ENCODE measurements at regions not wholly inside any gene's neighbourhood (a gene's known extent, or its start where the extent isn't known, plus 50 kb on each side); places are given as distances from the start of the nearest gene placed in this dataset.
"Not testable (repeated sequence)": the region's sequence is repeated elsewhere in the genome, so short reads cannot be mapped to it uniquely, and the experiment has no call there.

DNA sequence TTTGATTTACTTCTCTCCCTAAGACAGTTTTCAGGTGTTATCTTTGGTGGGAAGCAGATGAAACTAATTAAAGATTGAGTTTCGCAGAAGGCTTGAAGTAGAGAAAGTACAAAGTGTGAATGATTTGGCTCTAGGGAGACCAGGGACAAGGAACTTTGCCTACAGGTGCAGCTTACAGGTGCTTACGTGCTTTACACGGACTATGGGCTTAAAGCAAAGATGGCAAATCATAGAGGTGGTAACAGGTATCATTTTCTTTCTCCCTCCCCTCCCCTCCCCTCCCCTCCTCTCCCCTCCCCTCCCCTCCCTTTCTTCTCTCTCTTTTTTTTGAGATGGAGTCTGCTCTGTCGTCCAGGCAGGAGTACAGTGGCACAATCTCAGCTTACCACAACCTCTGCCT, 136.3 kb downstream of the SLC35B3 start:
- TF ChIP-seq, protein P1, sequence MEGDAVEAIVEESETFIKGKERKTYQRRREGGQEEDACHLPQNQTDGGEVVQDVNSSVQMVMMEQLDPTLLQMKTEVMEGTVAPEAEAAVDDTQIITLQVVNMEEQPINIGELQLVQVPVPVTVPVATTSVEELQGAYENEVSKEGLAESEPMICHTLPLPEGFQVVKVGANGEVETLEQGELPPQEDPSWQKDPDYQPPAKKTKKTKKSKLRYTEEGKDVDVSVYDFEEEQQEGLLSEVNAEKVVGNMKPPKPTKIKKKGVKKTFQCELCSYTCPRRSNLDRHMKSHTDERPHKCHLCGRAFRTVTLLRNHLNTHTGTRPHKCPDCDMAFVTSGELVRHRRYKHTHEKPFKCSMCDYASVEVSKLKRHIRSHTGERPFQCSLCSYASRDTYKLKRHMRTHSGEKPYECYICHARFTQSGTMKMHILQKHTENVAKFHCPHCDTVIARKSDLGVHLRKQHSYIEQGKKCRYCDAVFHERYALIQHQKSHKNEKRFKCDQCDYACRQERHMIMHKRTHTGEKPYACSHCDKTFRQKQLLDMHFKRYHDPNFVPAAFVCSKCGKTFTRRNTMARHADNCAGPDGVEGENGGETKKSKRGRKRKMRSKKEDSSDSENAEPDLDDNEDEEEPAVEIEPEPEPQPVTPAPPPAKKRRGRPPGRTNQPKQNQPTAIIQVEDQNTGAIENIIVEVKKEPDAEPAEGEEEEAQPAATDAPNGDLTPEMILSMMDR (IDR thresholded peaks at IDR 0.05; ENCODE audit: unreplicated experiment): no peak
- H3K27me3 Mint-ChIP-seq (ENCODE audit: low read depth): no peaks in the 10 kb centered on the region
- no peak overlapping the region for H3K27ac Mint-ChIP-seq
- no peak for DNase-seq (ENCODE audit: low spot score in 2 of 2, unreplicated experiment in 2 of 2)
- H3K9me3 Mint-ChIP-seq: peaks cover 17% of the 10 kb centered on the region
- H3K4me1 Mint-ChIP-seq: peaks cover 18% of the 10 kb centered on the region
- peaks cover 2% of the 10 kb centered on the region for H3K36me3 Mint-ChIP-seq
- no peak overlapping the region for H3K4me3 Mint-ChIP-seq

DNA sequence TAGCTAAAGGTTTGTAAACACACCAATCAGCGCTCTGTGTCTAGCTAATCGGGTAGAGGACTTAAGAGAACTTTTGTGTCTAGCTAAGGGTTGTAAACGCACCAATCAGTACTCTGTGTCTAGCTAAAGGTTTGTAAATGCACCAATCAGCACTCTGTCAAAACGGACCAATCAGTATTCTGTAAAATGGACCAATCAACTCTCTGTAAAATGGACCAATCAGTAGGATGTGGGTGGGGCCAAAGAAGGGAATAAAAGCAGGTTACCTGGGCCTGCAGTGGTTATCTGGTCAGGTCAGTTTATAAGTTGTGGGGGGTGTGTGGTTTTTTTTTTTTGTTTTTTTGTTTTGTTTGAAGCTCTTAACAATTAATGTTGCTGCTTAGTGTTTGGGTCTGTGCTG, 152.4 kb downstream of the SLC35B3 start:
- H3K27me3 Mint-ChIP-seq (ENCODE audit: low read depth); H3K4me3 Mint-ChIP-seq; H3K9me3 Mint-ChIP-seq; H3K36me3 Mint-ChIP-seq; DNase-seq (ENCODE audit: low spot score in 2 of 2, unreplicated experiment in 2 of 2); H3K27ac Mint-ChIP-seq: not testable (repeated sequence)
- H3K4me1 Mint-ChIP-seq: peaks cover 36% of the 10 kb centered on the region

DNA sequence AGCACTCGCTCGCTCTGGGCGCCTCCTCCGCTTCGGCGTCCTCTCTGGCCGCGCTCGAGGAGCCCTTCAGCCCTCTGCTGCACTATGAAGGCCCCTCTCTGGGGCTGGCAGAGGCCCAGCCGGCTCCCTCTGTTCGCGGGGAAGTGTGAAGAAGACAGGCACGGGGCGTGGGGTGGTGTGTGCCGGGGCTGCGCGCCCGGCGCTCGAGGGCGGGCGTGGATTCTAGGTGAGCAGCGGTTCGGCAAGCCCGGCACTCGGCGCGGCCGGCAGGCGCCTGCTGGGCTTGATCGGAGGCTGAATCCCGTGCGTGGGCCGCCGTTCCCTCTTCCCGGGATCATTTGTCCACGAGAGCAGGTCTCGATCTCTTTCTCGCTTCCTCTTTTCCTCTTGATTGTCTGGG, 153.0 kb downstream of the SLC35B3 start:
- no peaks in the 10 kb centered on the region for H3K27me3 Mint-ChIP-seq (ENCODE audit: low read depth)
- TF ChIP-seq, protein P1 (IDR thresholded peaks at IDR 0.05; ENCODE audit: unreplicated experiment): no peak

DNA sequence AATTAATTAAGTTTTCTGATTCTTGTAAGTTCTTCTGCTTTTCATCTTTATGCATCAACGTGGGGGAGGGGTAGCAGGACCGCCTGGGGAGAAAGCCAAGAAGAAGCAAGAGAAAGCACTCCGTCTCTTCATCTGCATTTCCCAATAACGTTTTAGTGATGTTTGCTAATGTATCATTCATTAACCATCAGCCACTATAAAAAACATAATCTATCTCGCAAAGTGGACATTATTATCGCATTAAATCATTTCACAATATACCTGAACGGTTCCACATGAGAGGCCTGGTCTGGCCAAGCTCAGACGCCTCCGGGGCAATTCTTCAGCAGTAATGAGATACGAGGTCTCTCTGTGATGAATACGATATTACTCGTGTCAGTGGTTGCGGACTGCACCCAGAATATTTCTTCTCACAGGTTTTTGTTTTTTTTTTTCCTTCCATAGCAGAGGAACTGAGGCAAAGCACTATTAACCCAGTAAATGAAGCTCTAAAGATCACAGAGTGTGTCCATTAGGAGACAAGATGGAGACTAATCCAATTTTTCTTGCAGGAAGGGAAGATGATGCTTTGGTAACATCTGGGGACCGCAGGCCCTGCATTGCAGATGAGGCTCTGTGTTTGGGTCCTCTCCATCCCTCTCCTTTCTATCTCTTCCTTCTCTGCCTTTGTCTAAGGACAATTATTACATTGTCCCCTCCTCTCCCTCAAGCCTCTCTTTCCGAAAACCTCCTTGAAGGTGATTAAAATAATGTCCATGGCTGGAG, 156.1 kb downstream of the SLC35B3 start:
- Mint-ChIP-seq H3K27ac (peak overlapping the region; percentile 72), H3K27me3 (ENCODE audit: low read depth) (no peaks in the 10 kb centered on the region), H3K9me3 (peaks cover 3% of the 10 kb centered on the region), H3K4me3 (peak overlapping the region; percentile 10), H3K36me3 (no peaks in the 10 kb centered on the region), H3K4me1 (peaks cover 47% of the 10 kb centered on the region)
- no peak for DNase-seq (ENCODE audit: low spot score in 2 of 2, unreplicated experiment in 2 of 2)
- TF ChIP-seq, protein P1 (IDR thresholded peaks at IDR 0.05; ENCODE audit: unreplicated experiment): no peak

More for the DNA sequence above, 153.0 kb downstream of the SLC35B3 start:
- Mint-ChIP-seq H3K36me3 (no peaks in the 10 kb centered on the region), H3K9me3 (peaks cover 3% of the 10 kb centered on the region), H3K27ac (no peak overlapping the region), H3K4me1 (peaks cover 42% of the 10 kb centered on the region), H3K4me3 (no peak overlapping the region)
- DNase-seq (ENCODE audit: low spot score in 2 of 2, unreplicated experiment in 2 of 2): no peak

DNA sequence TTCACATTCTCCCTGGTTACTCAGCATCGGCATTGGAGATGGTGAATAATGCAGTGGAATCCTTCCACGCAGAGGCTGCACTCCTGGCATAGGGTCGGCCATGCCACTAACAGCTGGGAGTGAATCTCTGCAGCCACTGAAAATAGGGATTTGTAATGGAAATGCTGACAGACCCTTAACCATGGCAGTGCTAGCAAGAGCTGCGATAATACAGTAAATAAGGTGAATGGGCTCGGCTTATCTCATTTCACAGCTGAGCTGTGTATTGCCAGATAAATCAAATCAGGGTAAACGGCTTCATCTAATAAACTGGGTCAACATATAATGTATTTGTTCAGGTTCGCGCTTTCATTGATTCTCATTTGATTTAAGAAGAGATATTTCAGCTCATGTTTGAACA, 156.8 kb downstream of the SLC35B3 start:
- Mint-ChIP-seq H3K36me3 (no peaks in the 10 kb centered on the region), H3K27me3 (ENCODE audit: low read depth) (no peaks in the 10 kb centered on the region), H3K27ac (peak overlapping the region; percentile 72), H3K4me3 (peak overlapping the region; percentile 10), H3K9me3 (peaks cover 3% of the 10 kb centered on the region), H3K4me1 (peaks cover 42% of the 10 kb centered on the region)
- no peak for DNase-seq (ENCODE audit: low spot score in 2 of 2, unreplicated experiment in 2 of 2)
- TF ChIP-seq, protein P1 (IDR thresholded peaks at IDR 0.05; ENCODE audit: unreplicated experiment): no peak

DNA sequence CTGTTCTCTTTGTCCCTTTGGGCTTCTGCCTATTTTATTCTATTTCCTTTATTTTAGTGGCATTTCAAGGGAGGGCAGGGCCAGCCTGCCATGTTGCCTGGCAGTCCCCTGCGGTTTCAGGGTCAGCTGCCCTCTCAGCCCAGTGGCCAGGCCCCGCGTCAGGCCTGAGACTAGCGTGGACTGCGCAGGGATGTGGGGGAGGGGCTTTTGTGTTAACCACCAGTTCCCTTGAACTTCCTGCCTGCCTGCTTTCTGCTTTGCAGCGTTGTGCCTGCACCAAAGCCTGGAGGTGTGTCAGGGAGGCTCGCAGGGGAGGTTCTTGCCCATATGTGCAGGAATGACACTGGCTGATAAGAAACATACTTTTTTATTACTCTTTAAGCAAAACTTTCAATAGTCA, 157.6 kb downstream of the SLC35B3 start:
- Mint-ChIP-seq H3K4me3 (no peak overlapping the region), H3K9me3 (peaks cover 2% of the 10 kb centered on the region), H3K27me3 (ENCODE audit: low read depth) (no peaks in the 10 kb centered on the region), H3K36me3 (no peaks in the 10 kb centered on the region), H3K27ac (peak overlapping the region; percentile 77), H3K4me1 (peaks cover 46% of the 10 kb centered on the region)
- no peak for DNase-seq (ENCODE audit: low spot score in 2 of 2, unreplicated experiment in 2 of 2)
- TF ChIP-seq, protein P1 (IDR thresholded peaks at IDR 0.05; ENCODE audit: unreplicated experiment): no peak

All from mesothelial cell of epicardium (in vitro differentiated cells).